ENCODE measurements at regions not wholly inside any gene's neighbourhood (a gene's known extent, or its start where the extent isn't known, plus 50 kb on each side); places are given as distances from the start of the nearest gene placed in this dataset.

- CTCF ChIA-PET, result interaction anchor here (0.9 kb wide), 1 partner anchor 9 kb away, joined by 3 read pairs; no protein-coding TSS in a partner anchor
- TF ChIP-seq CTCF (IDR thresholded peaks at IDR 0.05; ENCODE audit: unreplicated experiment), result no peak
- Mint-ChIP-seq H3K4me1 (ENCODE audit: low read depth, unreplicated experiment) (peaks cover 27% of the 10 kb centered on the region), H3K36me3 (ENCODE audit: insufficient read depth, unreplicated experiment) (no peaks in the 10 kb centered on the region), H3K27ac (ENCODE audit: unreplicated experiment) (no peak overlapping the region), H3K4me3 (ENCODE audit: low read depth, unreplicated experiment) (no peak overlapping the region), H3K9me3 (ENCODE audit: low read depth, unreplicated experiment) (peaks cover 4% of the 10 kb centered on the region), H3K27me3 (ENCODE audit: unreplicated experiment) (no peaks in the 10 kb centered on the region)
- BruUV-seq (replicated peaks), result no TSS peak
- intact Hi-C loops (cut with micrococcal nuclease; ENCODE audit: unreplicated experiment), result no loop called here
- no peak for DNase-seq
Observed at GRCh38 chr5:174455301-174455700, 269.1 kb upstream of the MSX2 start.

- CTCF ChIA-PET, result no interaction called here
- no peak for DNase-seq
- Mint-ChIP-seq H3K36me3 (ENCODE audit: insufficient read depth, unreplicated experiment) (no peaks in the 10 kb centered on the region), H3K27ac (ENCODE audit: unreplicated experiment) (no peak overlapping the region), H3K4me1 (ENCODE audit: low read depth, unreplicated experiment) (peaks cover 43% of the 10 kb centered on the region), H3K27me3 (ENCODE audit: unreplicated experiment) (no peaks in the 10 kb centered on the region), H3K9me3 (ENCODE audit: low read depth, unreplicated experiment) (no peaks in the 10 kb centered on the region), H3K4me3 (ENCODE audit: low read depth, unreplicated experiment) (no peak overlapping the region)
- intact Hi-C loops (cut with micrococcal nuclease; ENCODE audit: unreplicated experiment), result no loop called here
- no TSS peak for BruUV-seq (replicated peaks)
- no peak for TF ChIP-seq CTCF (IDR thresholded peaks at IDR 0.05; ENCODE audit: unreplicated experiment)
Observed at GRCh38 chr5:174457141-174457678, 267.2 kb upstream of the MSX2 start.

GRCh38 chr5:174459071-174459702 lies 265.2 kb upstream of the MSX2 start:
- DNase-seq, result no peak
- no peak for TF ChIP-seq CTCF (IDR thresholded peaks at IDR 0.05; ENCODE audit: unreplicated experiment)
- BruUV-seq (replicated peaks), result no TSS peak
- Mint-ChIP-seq H3K4me1 (ENCODE audit: low read depth, unreplicated experiment) (peaks cover 36% of the 10 kb centered on the region), H3K4me3 (ENCODE audit: low read depth, unreplicated experiment) (no peak overlapping the region), H3K27me3 (ENCODE audit: unreplicated experiment) (no peaks in the 10 kb centered on the region), H3K36me3 (ENCODE audit: insufficient read depth, unreplicated experiment) (no peaks in the 10 kb centered on the region), H3K9me3 (ENCODE audit: low read depth, unreplicated experiment) (no peaks in the 10 kb centered on the region), H3K27ac (ENCODE audit: unreplicated experiment) (no peak overlapping the region)
- intact Hi-C loops (cut with micrococcal nuclease; ENCODE audit: unreplicated experiment), result no loop called here
- CTCF ChIA-PET, result interaction anchor here (0.6 to 0.8 kb wide), 2 partner anchors 339 to 451 kb away, joined by 3 read pairs; no protein-coding TSS in a partner anchor

GRCh38 chr5:174459832-174460448 lies 264.4 kb upstream of the MSX2 start:
- no peaks in the 10 kb centered on the region for H3K36me3 Mint-ChIP-seq (ENCODE audit: insufficient read depth, unreplicated experiment)
- peak overlapping the region; percentile 48 for H3K27ac Mint-ChIP-seq (ENCODE audit: unreplicated experiment)
- CTCF ChIA-PET, result interaction anchor here (0.6 kb wide), 1 partner anchor 452 kb away, joined by 3 read pairs; no protein-coding TSS in a partner anchor
- no peaks in the 10 kb centered on the region for H3K27me3 Mint-ChIP-seq (ENCODE audit: unreplicated experiment)
- peaks cover 29% of the 10 kb centered on the region for H3K4me1 Mint-ChIP-seq (ENCODE audit: low read depth, unreplicated experiment)
- H3K9me3 Mint-ChIP-seq (ENCODE audit: low read depth, unreplicated experiment), result no peaks in the 10 kb centered on the region
- BruUV-seq (replicated peaks), result no TSS peak
- intact Hi-C loops (cut with micrococcal nuclease; ENCODE audit: unreplicated experiment), result loop anchor here (2.0 to 5.0 kb wide), 2 partner anchors 38 to 75 kb away; no protein-coding TSS in a partner anchor
- no peak for TF ChIP-seq CTCF (IDR thresholded peaks at IDR 0.05; ENCODE audit: unreplicated experiment)
- H3K4me3 Mint-ChIP-seq (ENCODE audit: low read depth, unreplicated experiment), result peak overlapping the region; percentile 31
- peak; percentile 15 for DNase-seq

Data from Calu3 (cell line).